GM12872 (cell line): ENCODE measurements at regions not wholly inside any gene's neighbourhood (a gene's known extent, or its start where the extent isn't known, plus 50 kb on each side); places are given as distances from the start of the nearest gene placed in this dataset.

ENCODE experiments used
- CTCF ChIP-seq: IDR thresholded peaks from 3 replicates; pipeline ENCODE4 v1.5.1; 2011; ENCODE audit warnings: low read depth, mild to moderate bottlenecking, low read length, moderate library complexity; ENCODE audit not compliant: insufficient read depth

DNA sequence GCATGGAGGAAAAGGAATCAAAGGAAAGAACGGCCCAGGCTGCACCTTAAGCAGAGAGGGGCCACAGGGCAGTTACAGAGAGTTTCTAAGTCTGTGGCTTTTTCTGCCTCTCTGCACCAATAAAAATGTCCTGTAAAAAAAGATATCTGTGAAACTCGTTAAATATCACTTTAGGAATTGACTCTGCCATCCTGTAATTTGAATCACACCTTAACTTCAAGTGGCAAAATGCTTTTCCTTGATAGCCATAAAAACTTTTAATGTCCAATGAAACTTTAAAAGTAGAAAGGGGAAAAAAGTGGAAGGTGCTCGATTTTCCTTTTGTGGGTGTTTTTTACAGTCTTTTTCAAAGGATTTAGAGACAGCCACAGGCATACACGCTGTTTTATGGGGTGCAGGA lies 255.7 kb downstream of the ARRDC4 start:
- no peak for TF ChIP-seq CTCF

DNA sequence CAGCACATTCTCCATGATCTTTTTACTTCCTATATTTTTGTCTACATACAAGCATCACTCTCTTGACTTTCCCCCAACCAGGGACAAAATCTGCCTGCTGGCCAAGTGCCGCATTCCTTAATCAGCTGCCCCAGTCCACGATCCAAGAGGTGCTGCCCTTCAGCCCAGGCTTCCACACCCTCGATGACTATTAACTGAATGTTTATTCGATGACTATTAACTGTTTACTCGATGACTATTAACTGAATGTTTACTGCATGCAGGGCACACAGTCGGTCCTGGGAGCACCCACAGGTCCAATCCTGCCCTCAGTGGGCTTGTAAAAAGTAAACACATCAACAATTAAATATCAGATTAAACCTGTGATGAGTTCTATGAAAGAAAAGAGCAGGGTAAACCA lies 256.9 kb downstream of the ARRDC4 start:
- TF ChIP-seq CTCF: no peak

DNA sequence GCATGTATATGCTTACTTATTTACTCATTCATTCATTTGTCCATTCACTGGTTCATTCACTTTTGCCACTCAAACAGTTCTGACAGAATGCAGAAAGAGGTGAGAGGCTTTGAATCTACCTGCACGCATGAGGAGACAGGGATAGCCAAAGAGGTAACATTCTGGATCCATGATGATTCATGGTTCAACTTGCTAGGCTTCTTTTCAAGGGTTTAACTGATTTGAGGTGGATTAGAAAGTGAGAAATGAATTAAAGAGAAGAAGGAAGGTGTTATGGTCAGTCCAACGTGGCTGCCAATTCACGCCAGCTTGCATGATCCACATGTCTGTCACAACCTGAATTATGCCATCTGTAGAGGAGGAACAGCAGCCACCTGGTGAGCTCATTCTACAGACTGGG lies 260.6 kb downstream of the ARRDC4 start:
- TF ChIP-seq CTCF: no peak

DNA sequence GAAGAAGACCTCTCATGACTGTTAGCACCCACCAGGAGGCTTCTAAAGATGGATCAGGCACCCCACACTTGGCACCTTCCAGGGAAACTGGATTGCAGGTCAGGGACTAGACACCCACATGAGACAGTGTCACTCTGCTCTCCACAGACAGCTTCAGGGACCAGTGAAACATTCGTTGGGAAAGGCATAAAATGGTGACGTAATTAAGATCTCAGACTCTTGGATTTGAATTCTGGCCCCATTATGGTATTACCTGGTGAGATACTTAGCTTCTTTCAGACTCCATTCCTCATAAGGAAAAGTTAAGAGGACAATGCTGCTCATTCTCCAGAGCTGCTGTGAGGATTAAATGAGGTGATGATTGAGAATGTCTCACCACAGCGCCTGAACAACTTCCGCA lies 261.1 kb downstream of the ARRDC4 start:
- TF ChIP-seq CTCF: no peak

GRCh38 chr15:98226149-98226548 lies 265.6 kb downstream of the ARRDC4 start:
- TF ChIP-seq CTCF: no peak

- TF ChIP-seq CTCF: no peak
Observed at GRCh38 chr15:98226578-98226977, 266.1 kb downstream of the ARRDC4 start.

- TF ChIP-seq CTCF: no peak
Observed at GRCh38 chr15:98228846-98229245, 268.3 kb downstream of the ARRDC4 start.

DNA sequence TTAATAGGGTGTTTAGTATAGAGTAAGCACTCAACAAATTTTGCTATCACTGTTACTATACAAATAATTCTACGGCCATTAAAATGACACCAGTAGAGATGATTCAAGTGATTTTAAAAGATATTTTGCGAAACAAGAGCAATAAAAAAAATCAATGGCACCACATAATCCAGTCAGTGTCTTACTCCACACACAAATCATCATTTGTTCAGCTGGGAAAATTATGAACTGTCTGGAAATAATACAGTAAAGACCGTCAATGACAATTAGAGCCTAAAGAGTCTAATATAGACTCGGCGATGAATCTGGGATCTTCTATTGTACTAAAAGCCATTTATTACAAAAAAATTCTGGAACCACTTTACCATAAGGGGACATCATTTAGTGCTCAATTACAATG lies 270.5 kb downstream of the ARRDC4 start:
- no peak for TF ChIP-seq CTCF
